GM21381 (cell line): ENCODE measurements at regions not wholly inside any gene's neighbourhood (a gene's known extent, or its start where the extent isn't known, plus 50 kb on each side); places are given as distances from the start of the nearest gene placed in this dataset.

Experiments used
- ATAC-seq: cut with Tn5 transposase; IDR thresholded peaks from one replicate; pipeline ENCODE4 v1.9.1; 2021; ENCODE audit warnings: mild to moderate bottlenecking, moderate library complexity; ENCODE audit not compliant: unreplicated experiment

- no peak for ATAC-seq
Observed at GRCh38 chr17:14910916-14911315, 354.2 kb downstream of the PMP22 start.

GRCh38 chr17:14904386-14904785 is 360.7 kb downstream of the PMP22 start:
- ATAC-seq = no peak

DNA sequence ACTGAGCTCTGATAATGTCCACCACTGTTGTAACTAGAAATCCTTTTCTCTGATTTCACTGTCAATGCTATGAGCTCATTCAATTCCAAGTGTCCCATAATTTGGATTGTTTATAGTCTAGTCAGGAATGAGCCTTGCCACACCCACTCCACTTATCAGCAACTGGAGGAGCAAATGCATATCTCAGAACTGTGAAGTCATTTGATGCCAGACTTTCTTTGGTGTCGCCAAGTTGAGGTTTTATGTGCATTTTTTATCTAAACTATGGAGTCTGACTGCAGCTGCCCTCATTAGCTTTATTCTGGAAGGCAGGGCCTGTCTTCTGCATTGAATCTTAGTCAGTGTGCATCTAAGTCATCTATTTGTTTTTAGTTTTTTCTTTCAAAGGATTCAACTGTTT is 361.3 kb downstream of the PMP22 start:
- ATAC-seq = no peak

DNA sequence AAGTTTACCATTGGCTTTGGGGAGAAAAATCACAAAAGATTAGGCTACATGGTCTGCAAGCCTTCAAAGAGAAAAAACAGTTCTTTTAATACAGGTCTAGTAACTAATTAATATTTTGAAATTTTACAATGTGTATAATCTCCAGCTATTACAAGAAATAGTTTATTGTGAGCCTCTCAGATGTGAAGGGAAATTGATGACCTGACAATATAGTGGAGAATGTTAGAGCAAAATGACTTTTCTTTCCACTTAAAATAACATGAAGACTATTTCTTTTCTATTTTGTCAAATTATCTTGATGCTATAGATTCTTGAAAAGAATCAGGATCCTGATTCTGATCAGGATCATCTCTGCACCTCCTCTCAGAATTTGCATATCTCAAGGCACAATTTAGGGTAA is 362.3 kb downstream of the PMP22 start:
- ATAC-seq = no peak

DNA sequence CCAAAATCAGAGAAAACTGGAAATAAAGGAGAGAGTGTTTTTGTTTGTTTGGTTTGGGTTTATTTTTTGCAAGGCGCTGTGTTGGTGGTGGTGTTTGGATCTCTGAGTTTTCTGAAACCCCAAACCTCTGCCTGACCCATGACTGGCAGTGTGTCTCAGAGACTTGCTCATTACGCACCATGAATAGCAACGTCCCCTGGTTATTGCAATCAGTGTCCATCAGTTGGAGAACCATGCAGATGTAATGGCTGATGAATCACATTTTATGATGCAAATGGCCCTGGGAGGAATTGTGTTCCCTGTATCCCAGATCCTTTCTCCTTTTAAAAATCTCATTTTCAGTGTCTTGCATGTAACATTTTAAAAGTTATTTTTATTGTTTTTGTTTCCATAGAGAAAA is 362.8 kb downstream of the PMP22 start:
- ATAC-seq = no peak

GRCh38 chr17:14901376-14901775 is 363.8 kb downstream of the PMP22 start:
- ATAC-seq = no peak

DNA sequence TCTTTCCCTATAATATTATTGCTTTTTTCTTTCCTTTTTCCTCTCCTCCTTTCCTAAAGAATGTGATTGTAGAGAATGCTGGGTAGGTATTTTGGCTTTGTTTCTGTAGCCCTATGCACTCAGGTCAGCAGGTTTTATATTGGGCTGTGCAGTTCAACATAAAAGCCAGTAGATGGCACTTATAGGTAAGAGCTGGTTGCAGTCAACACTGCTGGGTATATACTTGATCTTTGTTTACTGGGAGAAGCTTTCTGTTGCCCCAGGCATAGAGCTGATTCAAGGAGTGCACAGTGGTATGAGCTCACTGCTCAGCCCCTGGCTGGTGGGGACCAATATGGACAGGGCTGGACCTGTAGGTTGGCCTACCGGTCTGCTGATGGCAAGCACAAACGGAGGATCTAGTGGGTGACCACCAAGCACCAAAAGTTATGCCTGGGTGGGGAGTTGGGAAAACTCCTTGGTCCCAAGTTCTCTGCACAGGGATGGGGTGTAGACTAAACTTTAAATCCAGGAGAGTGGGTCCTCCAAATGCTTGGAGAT is 378.9 kb downstream of the PMP22 start:
- no peak for ATAC-seq

GRCh38 chr17:14882131-14882530 is 383.0 kb downstream of the PMP22 start:
- no peak for ATAC-seq

- ATAC-seq = no peak
Observed at GRCh38 chr17:14875557-14876412, 389.3 kb downstream of the PMP22 start.

DNA sequence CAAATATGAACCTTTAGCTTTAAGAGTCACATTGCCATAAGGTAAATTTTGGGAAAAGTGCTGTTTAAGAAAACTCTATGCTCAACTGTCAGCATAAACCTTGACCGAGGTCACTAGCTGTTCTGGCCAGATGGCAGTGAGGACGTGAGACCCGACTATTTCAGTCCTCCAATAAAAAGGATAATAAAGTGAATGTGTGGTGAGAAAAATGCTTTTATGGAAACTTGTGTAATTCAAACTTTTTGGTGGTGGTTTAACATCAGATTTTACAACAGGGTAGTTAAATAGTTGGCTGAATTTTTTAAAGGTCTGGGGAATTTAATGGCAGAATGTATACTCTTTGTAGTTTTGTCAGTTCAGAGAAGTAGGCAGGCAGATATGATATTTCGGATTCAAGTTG is 391.1 kb downstream of the PMP22 start:
- no peak for ATAC-seq

DNA sequence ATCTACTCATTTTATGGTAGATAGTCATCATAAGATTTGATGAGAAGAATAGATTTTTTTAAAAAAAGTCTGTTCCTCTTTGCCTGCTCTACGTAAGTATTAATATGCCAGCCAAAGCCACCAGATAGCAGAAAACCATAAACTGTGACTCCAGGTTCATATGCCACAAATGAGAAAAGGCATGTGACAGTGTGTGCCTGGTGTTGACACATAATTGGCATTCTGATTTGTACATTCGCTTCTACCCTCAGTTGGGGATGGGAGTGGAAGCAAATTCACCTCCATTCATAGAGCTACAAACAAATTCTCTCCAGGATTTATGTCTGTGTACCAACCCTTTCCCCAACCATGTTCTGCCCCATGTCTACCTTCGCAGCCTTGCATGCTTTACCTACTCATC is 391.6 kb downstream of the PMP22 start:
- no peak for ATAC-seq

GRCh38 chr17:14871921-14872320 is 393.2 kb downstream of the PMP22 start:
- ATAC-seq = no peak

DNA sequence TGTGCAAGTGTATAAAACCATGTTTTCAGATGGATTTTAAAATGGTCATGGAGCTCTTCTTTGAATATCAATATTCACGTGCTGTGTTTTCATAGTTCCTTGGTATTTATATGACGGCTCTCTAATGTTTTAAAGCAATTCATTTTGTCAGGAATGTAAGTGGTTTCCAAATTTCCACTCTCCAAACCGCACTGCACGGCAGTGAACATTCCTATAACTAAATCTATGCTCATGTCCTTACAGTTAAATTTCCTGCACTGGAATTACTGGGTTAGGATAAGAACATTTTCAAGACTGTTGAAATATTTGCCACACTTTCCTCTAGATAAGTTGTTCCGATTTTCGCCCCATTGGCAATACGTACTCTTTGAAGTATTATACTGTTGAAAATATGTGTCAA is 398.9 kb downstream of the PMP22 start:
- no peak for ATAC-seq

DNA sequence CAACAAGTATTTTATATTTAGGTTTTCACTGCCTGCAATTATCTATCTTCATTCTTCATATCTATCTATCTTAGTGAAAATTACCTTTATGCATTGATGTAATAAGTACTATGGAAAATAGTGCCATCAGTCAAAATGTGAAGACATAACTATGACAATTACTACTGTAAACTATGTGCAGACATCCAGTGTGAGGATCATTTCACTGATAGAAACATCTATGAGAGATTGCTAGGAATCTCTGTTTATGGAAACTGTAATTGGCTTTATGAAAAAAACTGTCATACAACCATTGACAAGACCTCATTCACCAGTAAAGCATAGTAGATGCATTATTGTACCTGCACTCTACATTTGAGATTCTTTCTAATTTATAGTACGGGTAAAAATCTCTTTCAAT is 401.0 kb downstream of the PMP22 start:
- no peak for ATAC-seq

DNA sequence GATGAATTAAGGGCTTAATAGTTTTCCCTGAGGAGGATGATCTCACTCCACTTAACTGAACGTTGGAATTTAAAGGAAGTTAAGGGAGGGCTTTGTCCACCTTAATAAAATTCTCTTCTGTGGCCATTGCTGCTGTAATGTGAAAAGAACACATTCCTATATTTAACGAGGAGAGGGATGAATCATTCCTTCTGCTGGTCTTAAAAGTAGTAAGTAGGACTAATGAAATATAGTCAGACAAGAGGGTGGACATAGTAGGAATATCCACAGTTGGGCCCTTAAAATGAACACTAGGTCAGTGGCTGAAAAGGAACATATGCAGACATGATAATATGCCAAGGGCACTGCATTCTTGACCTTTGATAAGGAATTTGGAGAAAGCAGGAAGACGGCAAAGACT is 405.6 kb downstream of the PMP22 start:
- no peak for ATAC-seq

GRCh38 chr17:14856176-14856575 is 408.9 kb downstream of the PMP22 start:
- no peak for ATAC-seq

- no peak for ATAC-seq
Observed at GRCh38 chr17:14854691-14855090, 410.4 kb downstream of the PMP22 start.

DNA sequence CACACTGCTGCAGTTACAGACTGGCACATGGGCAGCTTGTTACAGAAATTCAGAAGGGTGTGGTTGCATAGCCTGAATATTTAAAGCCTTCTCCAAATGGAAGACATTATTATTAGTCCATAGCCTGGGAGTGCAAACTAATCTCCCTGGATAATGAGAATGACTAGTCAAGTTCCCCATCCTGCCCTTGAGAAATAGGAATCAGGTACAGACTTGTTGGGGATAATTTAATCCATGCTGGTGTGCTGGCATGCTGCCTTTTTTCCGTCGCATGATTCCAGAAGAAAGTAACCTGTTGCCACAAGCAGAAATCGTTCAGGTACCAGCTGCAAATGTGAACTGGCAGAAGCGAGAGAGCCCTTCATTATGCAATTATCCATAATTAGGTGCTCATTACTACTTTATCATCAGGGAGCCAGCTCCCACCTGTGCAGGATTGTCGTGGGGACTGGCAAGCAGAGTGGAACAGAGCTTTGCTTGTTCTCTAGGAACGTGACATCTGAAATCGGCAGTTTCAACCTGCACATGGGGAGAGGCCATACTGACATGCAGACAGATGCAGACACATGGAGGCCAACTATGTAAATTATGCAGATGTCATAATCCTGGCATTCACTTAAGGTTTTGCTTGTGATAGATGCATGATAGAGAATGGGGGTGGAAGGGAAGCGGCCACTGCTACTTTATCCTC is 419.4 kb downstream of the PMP22 start:
- ATAC-seq = no peak

DNA sequence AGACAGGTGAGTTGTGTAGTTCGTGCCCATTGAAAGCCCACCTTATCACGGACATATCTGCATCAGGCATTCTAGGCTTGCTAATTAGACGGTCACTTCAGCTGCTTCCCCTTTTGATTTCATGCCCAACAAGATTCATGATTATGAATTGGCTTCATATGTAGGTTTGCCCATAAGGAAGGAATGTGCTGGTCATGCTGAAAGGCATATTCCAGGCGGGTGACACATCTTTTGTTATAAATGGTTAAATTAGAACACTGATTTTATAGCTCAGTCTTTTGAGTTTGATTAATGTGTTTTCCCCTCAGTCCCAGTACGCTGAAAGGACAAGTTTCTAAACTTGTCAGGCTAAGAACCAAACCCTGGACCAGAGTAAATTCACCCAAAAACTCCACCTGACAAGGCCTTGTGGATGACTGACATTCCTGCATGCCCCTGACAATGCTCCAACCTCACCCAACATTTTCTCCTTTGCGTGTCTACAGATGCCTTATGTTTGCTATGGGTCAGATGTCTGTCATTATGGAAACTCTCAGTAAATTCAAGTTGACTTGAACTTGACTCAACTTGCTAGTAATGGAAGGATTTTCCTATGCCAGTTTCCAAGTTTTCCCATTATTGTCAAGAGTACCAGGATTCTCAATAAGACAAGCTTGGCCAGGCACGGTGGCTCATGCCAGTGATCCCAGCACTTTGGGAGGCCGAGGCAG is 421.9 kb downstream of the PMP22 start:
- ATAC-seq = no peak

DNA sequence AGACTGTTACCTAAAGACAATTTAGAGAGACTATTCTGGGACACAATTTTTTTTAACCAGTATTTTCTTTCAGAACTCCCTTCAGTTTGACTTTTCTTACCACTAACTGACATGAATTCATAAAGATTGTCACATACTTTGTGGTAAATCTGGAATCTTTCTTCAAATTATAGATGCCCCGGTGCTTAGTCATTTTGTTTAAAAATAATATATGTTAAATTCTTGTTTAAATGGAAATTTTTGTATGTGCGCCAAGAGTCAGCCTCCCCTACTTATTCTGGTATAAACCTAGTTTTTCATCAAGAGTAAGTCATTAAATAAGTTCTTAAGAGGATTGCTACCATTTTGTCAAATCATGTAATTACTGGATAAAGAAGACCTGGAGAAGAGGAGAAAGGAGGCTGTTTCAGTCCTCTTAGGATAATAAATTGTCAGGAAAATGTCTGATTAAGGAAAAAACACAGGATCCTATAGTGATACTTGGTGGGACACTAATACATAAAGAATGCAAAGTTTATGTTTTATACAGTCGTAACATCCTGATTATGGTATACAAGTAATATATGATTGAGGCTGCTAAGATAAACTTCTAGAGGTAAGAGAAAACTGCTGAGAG is 424.4 kb downstream of the PMP22 start:
- ATAC-seq = no peak

DNA sequence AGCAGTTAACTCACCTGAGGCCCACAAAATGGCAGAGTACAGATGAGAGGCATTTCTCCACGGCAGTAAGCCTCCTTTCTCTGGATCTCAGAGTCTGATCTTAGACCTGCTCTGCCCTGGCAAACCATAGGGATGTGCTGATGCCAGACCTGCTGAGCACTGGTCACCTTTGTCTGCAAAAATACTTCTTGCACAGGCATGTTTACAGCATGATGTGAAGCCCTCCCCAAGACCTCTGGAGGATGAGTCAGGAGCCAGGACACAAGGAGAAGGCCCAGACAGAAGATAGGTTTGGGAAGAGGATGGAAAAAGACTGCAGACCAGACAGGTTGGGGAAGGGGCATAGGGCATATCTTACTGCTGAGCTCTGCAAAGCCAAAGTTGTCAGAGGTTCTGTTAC is 426.6 kb downstream of the PMP22 start:
- no peak for ATAC-seq
